Activated CD8-positive, alpha-beta memory T cell treated with anti-CD3 and anti-CD28 coated beads for 4 hours (primary cell): ENCODE measurements at regions not wholly inside any gene's neighbourhood (a gene's known extent, or its start where the extent isn't known, plus 50 kb on each side); places are given as distances from the start of the nearest gene placed in this dataset.
"Not testable (repeated sequence)": the region's sequence is repeated elsewhere in the genome, so short reads cannot be mapped to it uniquely, and the experiment has no call there.

Experiments used
- DNase-seq, 2 donors: peaks; one replicate each; pipeline ENCODE4 v3.0.0-alpha.2; 2020; ENCODE audit warnings: low read depth in 2 of 2

DNA sequence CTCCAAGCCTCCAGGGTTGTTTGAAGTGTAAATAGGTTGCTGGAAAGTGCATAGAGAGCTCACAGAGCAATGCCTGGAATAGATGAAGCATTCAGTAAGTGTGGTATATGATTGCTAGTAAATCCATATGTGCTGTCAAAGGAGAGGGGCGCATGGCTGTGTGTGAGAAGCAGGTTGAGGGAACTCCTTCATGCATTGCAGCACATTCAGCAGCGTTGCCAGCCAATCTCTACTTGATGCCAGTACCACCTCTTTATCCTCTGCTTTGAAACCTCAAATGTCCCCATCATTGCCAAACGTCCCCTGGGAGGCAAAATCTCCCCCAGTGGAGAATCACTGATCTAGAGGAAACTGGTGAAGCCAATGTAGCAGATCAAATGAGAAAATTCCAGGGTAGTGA, 82.7 kb upstream of the RALGAPA2 start:
- no peak for DNase-seq

DNA sequence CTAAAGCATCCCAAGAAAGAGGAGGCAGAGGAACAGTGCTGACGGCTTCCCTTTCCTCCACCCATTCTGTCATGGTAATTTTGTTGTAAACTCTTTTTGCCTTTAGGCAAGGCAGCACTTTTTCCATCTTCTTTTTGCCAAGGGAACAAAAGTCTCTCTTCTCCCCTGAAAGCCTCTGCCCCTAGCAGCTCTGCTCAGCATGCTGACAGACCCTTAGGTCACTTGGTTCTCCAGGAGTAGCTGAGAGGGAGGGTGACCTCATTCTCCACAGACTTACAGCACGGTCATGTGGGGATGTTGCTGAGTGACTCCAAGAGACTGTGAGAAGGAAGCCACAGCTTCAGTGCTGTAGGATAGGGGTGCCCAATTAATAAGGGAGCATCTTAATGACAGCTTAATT, 81.1 kb upstream of the RALGAPA2 start:
- no peak for DNase-seq

DNA sequence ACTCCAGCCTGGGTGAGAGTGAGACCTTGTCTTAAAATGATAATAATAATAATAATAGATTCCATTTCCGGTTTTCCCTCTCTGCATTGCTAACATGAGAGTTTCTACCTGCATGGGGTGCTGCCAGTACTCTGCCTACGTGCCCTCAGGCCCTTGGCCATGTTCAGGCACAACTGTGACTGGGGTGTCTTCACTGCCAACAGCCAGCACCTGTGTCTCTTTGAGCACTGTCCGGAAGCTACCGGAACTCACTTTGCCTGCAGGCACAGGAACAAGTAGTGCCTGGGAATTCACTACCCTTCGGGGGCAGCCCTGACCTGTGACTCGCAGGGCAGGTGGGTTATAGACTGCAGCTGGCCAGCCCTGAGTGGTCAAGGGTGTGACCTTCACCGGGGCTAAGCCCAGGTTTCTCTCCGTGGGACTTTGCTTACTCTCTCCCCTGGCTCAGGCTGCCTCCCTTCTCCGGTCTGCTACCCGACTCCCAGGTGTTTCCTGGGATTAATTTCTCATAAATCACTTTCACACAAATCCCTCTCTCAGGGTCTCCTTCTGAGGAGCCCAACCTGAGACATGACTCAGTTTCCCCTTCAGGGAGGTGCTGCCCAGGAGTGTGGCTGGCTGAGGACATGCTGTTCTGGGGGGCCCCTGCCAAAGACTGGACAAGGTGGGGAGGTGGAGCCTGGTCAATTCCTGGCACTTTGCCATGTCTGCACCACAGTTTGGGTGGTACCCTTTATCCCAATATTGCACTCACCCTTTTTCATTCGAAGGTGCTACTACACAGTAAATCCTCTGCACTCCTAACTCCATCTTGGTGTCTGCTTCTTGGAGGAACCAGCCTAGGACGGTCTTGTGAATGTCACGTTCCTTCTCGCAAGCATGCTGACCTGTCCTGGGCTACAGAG, 79.5 kb upstream of the RALGAPA2 start:
- no peak for DNase-seq

DNA sequence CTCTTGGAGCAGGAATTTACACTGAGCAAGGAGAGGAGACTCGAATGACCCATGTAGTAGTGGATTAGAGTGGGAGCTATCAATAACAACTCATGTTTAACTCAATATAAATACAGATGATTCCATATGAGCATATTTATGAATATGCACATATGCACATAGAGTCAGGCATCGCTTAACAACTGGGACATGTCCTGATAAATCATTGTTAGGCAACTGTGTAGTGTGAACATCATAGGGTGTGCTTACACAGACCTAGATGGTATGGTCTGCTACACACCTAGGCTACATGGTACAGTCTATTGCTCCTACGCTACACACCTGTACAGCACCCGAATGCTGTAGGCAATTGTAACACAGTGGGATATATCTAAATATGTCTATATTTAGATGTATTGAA, 75.9 kb upstream of the RALGAPA2 start:
- no peak for DNase-seq

DNA sequence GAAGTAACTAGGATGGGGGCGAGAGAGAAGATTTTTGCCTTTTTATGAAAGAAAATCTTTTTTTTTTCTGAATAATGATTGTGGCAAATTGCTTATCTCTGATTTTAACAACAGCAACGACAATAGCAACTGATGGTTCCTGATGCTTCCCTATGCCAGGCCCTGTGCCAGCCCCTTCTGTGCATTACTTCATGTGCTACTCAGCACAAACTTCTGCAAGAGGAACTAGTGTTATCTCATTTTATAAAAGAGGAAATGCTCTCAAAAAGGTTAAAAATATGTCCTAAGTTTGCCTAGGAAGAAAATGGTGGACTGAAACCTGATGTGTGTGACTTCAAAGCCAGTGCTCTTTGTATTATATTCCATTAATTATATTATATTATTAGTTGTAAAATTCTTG, 74.0 kb upstream of the RALGAPA2 start:
- DNase-seq = no peak

DNA sequence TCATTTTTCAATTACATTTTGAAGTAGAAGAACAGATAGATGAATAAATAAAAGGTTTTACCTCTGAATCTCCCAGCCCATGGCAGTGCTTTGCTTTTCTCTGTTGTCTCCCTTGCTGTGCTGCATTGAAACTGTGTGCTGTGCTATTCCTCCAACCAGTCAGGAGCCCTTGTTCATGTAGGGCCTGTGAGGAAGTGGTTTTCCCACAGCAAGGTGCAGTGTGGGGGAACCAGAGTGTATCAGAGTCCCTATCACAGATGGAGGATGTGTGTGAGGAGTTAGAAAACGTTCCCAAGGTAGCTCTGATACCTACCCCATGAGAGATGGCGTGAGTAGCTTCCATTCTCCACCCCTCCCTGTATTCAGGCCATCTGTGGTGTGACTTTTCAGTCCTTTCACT, 72.8 kb upstream of the RALGAPA2 start:
- no peak for DNase-seq

DNA sequence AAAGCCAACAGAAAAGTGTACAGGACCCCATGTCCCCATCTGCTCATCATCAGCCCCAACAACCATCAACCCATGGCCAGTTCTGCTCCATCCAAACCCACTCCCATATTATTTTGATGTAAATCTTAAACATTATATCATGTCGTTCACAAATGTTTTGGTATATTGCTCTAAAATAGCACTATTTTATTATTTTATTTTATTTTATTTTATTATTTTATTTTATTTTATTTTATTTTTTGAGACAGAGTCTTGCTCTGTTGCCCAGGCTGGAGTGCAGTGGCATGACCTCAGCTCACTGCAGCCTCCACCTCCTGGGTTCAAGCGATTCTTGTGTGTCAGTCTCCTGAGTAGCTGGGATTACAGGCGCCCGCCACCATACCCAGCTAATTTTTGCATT, 72.0 kb upstream of the RALGAPA2 start:
- not testable (repeated sequence) for DNase-seq

DNA sequence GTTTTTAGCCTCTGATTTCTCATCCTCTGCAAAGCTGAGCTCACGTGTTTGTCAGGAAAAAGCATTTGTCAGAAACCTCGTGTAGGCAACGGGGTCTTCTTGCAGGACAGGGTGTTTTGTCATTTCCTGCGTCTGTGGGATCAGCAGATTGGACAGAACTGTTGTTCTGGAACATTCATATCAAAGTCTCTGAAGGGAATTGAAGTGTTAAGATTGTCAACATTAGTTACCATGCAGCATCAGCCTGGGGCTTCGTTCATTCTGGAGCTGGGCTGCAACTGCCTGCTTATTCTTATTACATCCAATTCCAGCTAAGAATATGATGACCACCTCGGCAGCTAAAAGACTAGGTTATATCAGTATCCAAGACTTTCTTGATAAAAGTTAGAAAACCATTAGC, 71.0 kb upstream of the RALGAPA2 start:
- no peak for DNase-seq

DNA sequence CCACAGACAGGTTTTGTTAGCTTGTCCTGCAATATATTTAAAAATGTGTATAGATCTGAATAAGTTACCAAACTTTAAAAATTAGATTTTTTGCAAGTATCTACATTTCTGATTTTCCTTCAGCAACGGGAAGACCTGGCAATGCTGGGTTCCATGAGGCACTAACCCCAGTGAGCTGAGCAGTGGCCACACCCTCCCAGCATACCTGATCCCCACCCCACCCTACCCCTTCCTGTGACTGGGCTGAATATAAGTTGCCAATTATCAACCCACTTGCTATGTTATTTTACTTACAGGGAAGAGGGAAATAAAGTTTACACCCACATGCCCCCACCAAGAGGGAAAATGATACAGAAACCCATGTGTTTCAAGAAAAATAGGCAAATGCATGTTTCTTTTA, 70.3 kb upstream of the RALGAPA2 start:
- DNase-seq = no peak

DNA sequence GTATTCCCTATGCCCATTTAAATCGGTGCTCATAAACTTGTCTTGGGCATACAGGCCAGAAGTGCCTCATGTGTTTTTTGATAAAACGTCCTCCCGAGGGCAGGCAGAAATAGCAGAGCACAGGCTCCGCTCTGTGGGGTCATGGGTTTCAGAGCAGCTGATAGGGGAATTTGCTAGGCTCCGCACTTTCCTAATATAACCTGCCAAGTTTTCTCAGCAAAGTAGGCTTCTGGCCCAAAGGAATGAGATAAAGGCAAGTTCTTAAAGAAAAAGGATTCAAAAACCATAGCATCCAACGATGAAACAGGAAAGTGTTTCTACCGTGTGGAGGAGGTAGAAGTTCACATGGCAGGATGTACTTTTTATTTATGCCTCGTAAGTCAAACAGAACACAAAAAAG, 69.8 kb upstream of the RALGAPA2 start:
- DNase-seq = no peak

DNA sequence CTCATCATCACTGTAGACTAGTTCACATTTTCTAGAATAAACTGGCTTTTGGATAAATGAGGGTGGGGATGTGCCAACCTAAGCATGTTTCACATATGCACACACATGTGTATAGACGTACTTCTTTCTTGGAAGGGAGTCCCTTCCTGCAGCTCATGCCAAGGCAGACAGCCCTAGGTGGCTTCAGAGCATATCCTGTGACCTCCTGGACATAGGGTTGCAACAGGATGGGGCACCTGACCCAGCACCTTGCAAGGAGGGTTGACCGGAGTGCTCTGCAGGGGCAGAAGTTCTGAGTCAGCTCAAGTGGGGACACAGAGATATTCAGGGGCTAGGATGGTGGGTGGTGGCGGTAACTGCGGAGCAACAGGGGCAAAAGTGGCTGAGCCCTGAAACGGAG, 68.6 kb upstream of the RALGAPA2 start:
- DNase-seq = no peak

DNA sequence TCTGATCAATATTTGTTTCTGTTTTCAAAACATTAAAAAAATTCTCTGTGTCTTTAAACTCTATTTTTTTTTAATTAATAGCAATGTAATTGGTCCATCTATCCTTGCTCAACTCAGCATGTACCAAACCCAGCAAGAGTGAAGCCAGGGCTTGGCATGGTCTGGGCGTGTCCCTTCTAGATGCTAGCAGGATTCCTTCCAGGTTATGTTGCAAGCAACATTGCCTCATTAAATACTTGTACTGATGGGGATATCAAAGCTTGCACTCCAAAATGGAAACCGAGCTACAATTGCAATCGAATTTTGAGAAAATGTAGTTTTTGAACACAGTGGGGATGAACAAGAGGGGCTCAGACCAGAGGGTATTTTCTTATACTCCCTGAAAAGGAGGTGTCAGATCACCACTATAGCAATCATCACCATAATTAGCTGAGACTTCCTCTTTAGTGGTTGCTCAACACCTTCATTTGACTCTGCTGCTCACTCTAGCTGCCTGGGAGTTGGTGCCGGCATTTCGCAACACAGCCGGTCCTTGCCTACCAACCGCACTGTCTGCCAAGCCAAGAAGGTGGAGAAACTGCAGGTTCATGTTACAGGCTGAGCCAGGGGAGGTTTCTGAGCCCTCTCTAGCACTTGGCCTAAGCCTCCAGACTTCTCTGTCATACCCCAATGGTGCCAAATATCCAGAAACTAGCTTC, 67.8 kb upstream of the RALGAPA2 start:
- DNase-seq = no peak

DNA sequence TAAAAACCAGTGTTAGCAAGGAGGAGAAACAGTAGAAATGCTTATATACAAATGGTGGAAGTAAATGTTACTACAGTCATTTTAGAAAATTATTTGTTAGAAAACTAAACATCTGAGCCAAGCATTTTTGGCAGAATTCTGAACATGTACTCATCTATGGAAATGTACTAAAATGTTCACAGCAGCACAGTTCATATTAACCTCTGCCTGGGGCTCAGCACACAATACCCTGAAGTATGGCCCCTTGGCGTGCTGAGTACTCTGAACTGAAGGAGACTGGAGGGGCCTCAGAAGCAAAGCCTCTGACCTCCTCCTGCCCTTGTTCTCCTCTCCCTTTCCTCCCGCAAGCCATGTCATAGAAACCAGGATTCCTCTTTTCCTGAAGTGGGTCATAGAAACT, 66.2 kb upstream of the RALGAPA2 start:
- DNase-seq = no peak

DNA sequence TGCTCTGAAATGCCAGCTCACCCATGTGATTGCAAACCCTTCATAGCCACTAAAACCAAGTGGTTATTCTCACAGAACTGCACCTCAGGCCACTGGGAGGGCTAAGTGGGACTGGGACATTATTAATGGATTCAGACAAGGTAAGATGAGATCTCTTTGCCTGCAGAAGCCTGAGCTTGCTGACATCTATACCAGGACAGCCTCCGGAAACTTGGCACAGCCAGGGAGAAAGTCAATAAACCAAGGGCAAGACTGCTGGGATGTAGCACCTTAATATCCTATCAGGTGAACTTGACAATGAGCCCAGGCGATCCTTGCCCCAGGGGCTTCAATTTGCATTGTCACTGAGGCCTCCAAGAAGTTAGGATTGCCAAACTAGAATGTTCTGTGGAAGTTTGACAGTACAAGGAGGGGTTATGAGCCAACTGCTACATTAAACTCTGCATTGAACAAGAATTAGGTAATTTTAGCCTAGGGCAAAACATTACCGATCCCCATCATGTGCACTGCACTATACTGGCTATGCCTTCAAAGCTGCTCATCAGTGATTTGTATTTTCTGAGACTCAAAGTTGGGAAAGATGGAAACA, 60.1 kb upstream of the RALGAPA2 start:
- DNase-seq = no peak

DNA sequence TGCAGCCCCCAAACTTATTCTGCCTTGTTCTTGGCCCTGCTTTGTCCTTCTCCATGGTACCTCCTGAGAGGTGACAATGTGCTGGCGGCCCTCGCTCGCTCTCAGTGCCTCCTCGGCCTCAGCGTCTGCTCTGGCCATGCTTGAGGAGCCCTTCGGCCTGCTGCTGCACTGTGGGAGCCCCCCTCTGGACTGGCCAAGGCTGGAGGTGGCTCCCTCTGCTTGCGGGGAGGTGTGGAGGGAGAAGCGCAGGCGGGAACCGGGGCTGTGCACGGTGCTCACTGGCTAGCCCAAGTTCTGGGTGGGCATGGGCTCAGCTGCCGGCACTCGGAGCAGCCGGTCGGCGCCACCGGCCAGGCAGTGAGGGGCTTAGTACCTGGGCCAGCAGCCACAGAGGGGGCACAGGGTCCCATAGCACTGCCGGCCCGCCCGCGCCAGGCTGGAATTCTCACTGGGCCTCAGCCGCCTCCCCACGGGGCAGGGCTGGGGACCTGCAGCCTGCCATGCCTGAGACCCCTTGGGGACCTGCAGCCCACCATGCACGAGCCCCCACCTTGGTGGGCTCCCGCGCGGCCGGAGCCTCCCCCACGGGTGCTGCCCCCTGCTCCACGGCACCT, 55.9 kb upstream of the RALGAPA2 start:
- no peak for DNase-seq

DNA sequence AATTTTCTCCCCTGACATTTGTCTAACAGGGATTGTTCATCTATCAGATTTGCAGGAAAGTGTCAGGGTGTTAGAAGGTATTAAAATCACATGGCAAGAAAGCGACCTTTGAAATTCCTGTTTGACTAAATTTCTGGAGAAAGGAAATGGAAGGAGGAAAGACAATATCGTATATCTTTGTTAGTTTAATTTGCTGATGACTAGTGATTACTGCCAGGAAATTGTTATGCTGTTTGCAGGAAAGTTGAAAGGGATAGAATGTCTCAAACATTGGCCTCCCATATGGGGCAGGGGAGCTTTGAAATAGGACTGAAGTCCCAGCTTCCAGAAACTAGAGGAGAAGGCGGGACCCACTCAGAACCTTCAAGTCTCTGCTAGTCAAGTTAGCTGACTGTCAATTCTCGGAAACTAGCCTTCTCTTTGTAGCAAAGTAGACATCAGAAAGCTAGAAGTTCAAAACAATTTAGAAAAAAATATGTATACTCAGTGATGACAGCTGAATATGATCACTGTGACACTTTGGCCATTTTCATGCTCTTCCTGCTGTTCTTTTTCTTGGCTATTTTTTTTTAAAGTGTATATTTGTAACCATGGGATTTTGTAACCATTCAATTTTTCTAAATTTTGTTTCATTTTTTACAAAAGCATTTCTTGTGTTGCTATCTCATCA, 53.4 kb upstream of the RALGAPA2 start:
- no peak for DNase-seq

DNA sequence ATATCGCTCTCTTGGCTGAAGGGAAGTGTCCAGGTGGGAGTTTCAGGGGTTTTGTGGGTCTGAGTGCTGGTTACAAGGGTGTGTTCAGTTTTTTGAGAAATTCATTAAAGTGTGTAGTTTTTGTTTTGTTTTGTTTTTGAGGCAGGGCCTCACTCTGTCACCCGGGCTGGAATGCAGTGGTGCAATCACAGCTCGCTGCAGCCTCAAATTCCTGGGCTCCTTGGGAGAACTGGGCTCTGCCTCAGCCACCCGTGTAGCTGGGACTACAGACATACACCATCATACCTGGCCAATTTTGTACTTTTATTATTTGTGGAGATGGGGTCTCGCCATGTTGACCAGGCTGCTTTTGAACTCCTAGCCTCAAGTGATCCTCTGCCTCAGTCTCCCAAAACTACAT, 51.2 kb upstream of the RALGAPA2 start:
- no peak for DNase-seq
